Spleen (tissue), 11 donors: ENCODE measurements at regions not wholly inside any gene's neighbourhood (a gene's known extent, or its start where the extent isn't known, plus 50 kb on each side); places are given as distances from the start of the nearest gene placed in this dataset.

Experiments used
- DNase-seq: peaks from one replicate; pipeline ENCODE4 v3.0.0-alpha.2; 2020
- H3K27ac ChIP-seq, 8 donors: fragments of 200-600 bp; sonication (generic) in 7 of 8; 1 replicate in 4 of 8; 2 replicates in 4 of 8; pipeline versions ENCODE4 v1.5.0 to v1.8.0; 2016 to 2021; ENCODE audit warnings: inconsistent platforms in 4 of 8, mild to moderate bottlenecking in 4 of 8, moderate library complexity in 1 of 8
- H3K27me3 ChIP-seq, 7 donors: fragments of 200-600 bp; sonication (generic) in 6 of 7; replicated peaks in 1 of 7; 1 replicate in 4 of 7; 2 replicates in 3 of 7; pipeline versions ENCODE4 v1.5.0 to v1.8.0; 2016 to 2021; ENCODE audit warnings: inconsistent platforms in 3 of 7, mild to moderate bottlenecking in 1 of 7
- H3K36me3 ChIP-seq, 6 donors: fragments of 200-600 bp; sonication (generic) in 5 of 6; 1 replicate in 4 of 6; 2 replicates in 2 of 6; pipeline versions ENCODE4 v1.5.0 to v1.8.0; 2016 to 2021; ENCODE audit warnings: inconsistent platforms in 2 of 6
- H3K4me1 ChIP-seq, 6 donors: fragments of 200-600 bp; sonication (generic) in 5 of 6; 1 replicate in 3 of 6; 2 replicates in 3 of 6; pipeline versions ENCODE4 v1.5.0 to v1.8.0; 2016 to 2021; ENCODE audit warnings: inconsistent platforms in 3 of 6
- H3K4me3 ChIP-seq, 8 donors: fragments of 200-600 bp; sonication (generic) in 7 of 8; 1 replicate in 4 of 8; 2 replicates in 4 of 8; pipeline versions ENCODE4 v1.5.0 to v1.8.0; 2016 to 2021; ENCODE audit warnings: inconsistent platforms in 4 of 8, mild to moderate bottlenecking in 4 of 8, moderate library complexity in 2 of 8
- H3K9me3 ChIP-seq, 8 donors: fragments of 200-600 bp; sonication (generic) in 7 of 8; 1 replicate in 4 of 8; 2 replicates in 4 of 8; pipeline versions ENCODE4 v1.5.0 to v1.8.0; 2016 to 2021; ENCODE audit warnings: inconsistent platforms in 4 of 8
- POLR2A ChIP-seq, 3 donors: fragments of 450-650 bp; IDR thresholded peaks; one replicate each; pipeline ENCODE4 v1.5.1; 2017; ENCODE audit warnings: antibody characterized with exemption in 3 of 3, mild to moderate bottlenecking in 1 of 3
- POLR2AphosphoS5 ChIP-seq, 3 donors: sonication (generic); formaldehyde crosslinking; IDR thresholded peaks; one replicate each; pipeline ENCODE4 v1.5.1; 2017; ENCODE audit warnings: antibody characterized with exemption in 3 of 3
- WGBS, 5 donors: extraction: QIAGEN DNeasy Blood & Tissue Kit in 3 of 5; methylation state at CpG; one replicate each; pipeline versions ENCODE4 v1.1.5 to v1.1.7; 2013 to 2018; 5-methylcytosine and 5-hydroxymethylcytosine counted together
- intact Hi-C: fragments of 100-400 bp; cut with DNase I; formaldehyde crosslinking; loops from one replicate; pipeline ENCODE4 v1.15.0; 2023; ENCODE audit warnings: low total_unique reads
- TF ChIP-seq, protein P1 (sequence below), 11 experiments: fragments of 200-600 bp in 7 of 11; fragments of 450-650 bp in 4 of 11; sonication (generic) in 4 of 11; IDR thresholded peaks in 8 of 11; conservative IDR thresholded peaks in 3 of 11; 1 replicate in 7 of 11; 2 replicates in 4 of 11; pipeline versions ENCODE4 v1.4.0 to v1.8.0; 2016 to 2021; ENCODE audit warnings: antibody characterized with exemption in 11 of 11, inconsistent platforms in 4 of 11, mild to moderate bottlenecking in 1 of 11
- donor health status: healthy with polysubstance abuse.
- donor health status: DM: no; HTN: no; CAD: no; lungs with moderate emphysema.
- donor health status: DM: no; HTN: no; CAD: no.
- donor health status: Bipolar disorder and iron deficiency.
- donor health status: healthy.
- donor health status: DM: no; HTN: no; CAD: no.
- donor health status: DM: yes; HTN: yes; CAD: no.

DNA sequence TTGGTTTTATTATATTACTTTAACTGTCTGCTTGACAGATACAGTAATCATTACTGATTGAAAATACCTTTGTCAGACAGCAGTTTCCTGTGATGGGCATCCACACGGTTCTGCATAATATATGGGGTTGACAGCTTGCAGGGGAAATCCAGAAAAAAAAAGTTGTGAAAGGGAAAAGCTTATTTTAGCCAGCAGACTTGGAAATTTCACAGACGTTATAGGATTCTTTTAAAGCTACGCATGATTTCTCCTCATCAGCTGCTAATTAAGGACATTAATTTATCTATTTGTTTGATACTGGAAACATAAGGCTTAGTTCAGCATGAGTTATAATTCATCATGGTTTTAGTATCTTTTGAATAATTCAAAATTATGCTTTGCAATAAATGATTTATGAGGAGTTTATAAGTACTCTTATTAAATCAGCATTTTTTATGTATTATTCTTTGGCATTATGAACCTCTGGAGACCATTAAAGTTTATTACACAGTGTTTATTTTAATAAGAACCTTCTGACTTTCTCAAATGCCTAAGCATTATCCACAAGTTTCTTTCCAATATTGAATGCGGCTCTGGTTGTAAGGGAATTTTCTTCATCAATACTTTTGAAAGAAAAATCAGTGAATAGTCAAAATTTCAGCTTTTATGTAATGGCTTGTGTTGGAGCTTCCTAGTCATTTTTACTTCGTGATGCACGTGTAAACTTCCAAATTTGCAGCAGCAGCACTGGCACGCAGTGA, 235.3 kb upstream of the KCNK2 start:
- DNase-seq: no peak
- Histone ChIP-seq H3K27ac (no peak overlapping the region), H3K9me3 (peaks cover 0 to 22% (median 11%) of the 10 kb centered on the region in 8 donors), H3K27me3 (no peaks in the 10 kb centered on the region), H3K36me3 (no peaks in the 10 kb centered on the region), H3K4me3 (no peak overlapping the region), H3K4me1 (no peaks in the 10 kb centered on the region)
- TF ChIP-seq, protein P1, sequence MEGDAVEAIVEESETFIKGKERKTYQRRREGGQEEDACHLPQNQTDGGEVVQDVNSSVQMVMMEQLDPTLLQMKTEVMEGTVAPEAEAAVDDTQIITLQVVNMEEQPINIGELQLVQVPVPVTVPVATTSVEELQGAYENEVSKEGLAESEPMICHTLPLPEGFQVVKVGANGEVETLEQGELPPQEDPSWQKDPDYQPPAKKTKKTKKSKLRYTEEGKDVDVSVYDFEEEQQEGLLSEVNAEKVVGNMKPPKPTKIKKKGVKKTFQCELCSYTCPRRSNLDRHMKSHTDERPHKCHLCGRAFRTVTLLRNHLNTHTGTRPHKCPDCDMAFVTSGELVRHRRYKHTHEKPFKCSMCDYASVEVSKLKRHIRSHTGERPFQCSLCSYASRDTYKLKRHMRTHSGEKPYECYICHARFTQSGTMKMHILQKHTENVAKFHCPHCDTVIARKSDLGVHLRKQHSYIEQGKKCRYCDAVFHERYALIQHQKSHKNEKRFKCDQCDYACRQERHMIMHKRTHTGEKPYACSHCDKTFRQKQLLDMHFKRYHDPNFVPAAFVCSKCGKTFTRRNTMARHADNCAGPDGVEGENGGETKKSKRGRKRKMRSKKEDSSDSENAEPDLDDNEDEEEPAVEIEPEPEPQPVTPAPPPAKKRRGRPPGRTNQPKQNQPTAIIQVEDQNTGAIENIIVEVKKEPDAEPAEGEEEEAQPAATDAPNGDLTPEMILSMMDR (IDR thresholded peaks at IDR 0.05 in 8 of 11, conservative IDR thresholded peaks at IDR 0.05 in 3 of 11): no peak
- TF ChIP-seq POLR2A (IDR thresholded peaks at IDR 0.05) (no peak), POLR2AphosphoS5 (IDR thresholded peaks at IDR 0.05) (no peak)
- intact Hi-C loops: no loop called here
- 60 to 66% (median 62%) methylated on average over 7 of the region's 7 CpGs for WGBS, 5 donors

DNA sequence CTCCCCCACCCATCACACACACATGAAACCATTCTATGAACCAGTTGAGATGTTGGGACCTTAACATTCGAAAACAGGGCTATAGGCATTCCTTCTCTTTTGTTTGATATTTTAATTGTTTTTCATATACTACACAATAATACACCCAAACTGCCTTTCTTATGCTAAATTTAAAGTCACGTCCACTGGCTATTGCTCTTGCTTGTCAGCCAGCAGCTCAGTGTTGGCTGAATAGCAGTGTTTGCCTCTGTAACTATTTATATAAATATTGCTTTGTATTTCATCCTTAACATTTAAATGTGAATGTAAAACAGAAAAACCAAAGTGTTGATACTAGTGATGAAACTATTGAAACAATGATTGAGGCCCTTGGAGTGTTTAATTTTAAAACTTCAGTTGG, 234.4 kb upstream of the KCNK2 start:
- intact Hi-C loops: no loop called here
- no peak for TF ChIP-seq POLR2AphosphoS5 (IDR thresholded peaks at IDR 0.05)
- no peak for TF ChIP-seq POLR2A (IDR thresholded peaks at IDR 0.05)
- TF ChIP-seq, protein P1 (IDR thresholded peaks at IDR 0.05 in 8 of 11, conservative IDR thresholded peaks at IDR 0.05 in 3 of 11): no peak
- no peak overlapping the region for H3K4me3 ChIP-seq

DNA sequence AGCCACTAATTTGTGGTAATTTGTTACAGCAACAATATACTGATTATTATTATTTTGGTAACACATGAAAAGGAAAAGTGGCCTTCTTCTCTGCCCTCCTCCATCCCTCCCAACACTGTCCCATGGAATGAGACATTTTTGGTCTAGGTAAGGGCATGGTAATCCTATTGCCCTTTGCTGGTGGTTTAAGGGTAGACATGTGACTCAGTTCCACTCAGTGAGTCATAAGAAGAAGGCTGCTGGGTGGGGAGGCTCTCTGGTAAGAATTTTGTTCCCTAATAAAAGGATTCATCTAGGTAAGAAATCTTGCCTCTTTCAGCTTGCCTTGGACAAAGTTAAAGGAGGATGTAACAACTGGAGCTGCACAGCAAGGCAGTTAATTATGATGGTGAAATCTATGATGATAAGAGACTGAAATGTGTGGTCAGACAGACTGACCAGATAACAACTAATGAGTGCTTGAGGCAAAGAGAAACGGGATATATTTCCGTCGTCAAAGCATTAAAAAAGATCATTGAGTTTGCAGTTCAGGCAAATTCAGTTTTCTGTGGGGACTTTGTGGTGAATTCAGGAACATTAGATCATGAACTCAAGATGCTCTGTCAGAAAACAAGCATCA, 232.0 kb upstream of the KCNK2 start:
- WGBS, 5 donors: 87 to 92% (median 89%) methylated on average over 3 of the region's 3 CpGs
- DNase-seq: no peak

More for the DNA sequence above, 234.4 kb upstream of the KCNK2 start:
- Histone ChIP-seq H3K27ac (no peak overlapping the region), H3K4me1 (no peaks in the 10 kb centered on the region), H3K36me3 (no peaks in the 10 kb centered on the region), H3K9me3 (peaks cover 0 to 22% (median 11%) of the 10 kb centered on the region in 8 donors), H3K27me3 (no peaks in the 10 kb centered on the region)
- WGBS, 5 donors: 65 to 83% (median 76%) methylated on average over 2 of the region's 2 CpGs
- no peak for DNase-seq

GRCh38 chr1:214853340-214853739, 229.2 kb upstream of the KCNK2 start:
- H3K4me3 ChIP-seq: no peak overlapping the region
- H3K36me3 ChIP-seq: no peaks in the 10 kb centered on the region
- peaks cover 0 to 22% (median 11%) of the 10 kb centered on the region in 8 donors for H3K9me3 ChIP-seq
- no peaks in the 10 kb centered on the region for H3K4me1 ChIP-seq
- H3K27me3 ChIP-seq: no peaks in the 10 kb centered on the region
- H3K27ac ChIP-seq: no peak overlapping the region
- intact Hi-C loops: no loop called here
- DNase-seq: no peak
- TF ChIP-seq, protein P1 (IDR thresholded peaks at IDR 0.05 in 8 of 11, conservative IDR thresholded peaks at IDR 0.05 in 3 of 11): no peak
- TF ChIP-seq POLR2AphosphoS5 (IDR thresholded peaks at IDR 0.05) (no peak), POLR2A (IDR thresholded peaks at IDR 0.05) (no peak)
- 78 to 91% (median 84%) methylated on average over 4 of the region's 4 CpGs for WGBS, 5 donors

More for the DNA sequence above, 232.0 kb upstream of the KCNK2 start:
- TF ChIP-seq POLR2AphosphoS5 (IDR thresholded peaks at IDR 0.05) (no peak), POLR2A (IDR thresholded peaks at IDR 0.05) (no peak)
- TF ChIP-seq, protein P1 (IDR thresholded peaks at IDR 0.05 in 8 of 11, conservative IDR thresholded peaks at IDR 0.05 in 3 of 11): no peak
- H3K9me3 ChIP-seq: peaks cover 0 to 22% (median 11%) of the 10 kb centered on the region in 8 donors
- no peak overlapping the region for H3K4me3 ChIP-seq
- H3K4me1 ChIP-seq: no peaks in the 10 kb centered on the region
- no peaks in the 10 kb centered on the region for H3K27me3 ChIP-seq
- intact Hi-C loops: no loop called here
- H3K27ac ChIP-seq: no peak overlapping the region
- no peaks in the 10 kb centered on the region for H3K36me3 ChIP-seq
